GM12878 (cell line): ENCODE measurements at regions not wholly inside any gene's neighbourhood (a gene's known extent, or its start where the extent isn't known, plus 50 kb on each side); places are given as distances from the start of the nearest gene placed in this dataset.

Experiments
- ATAC-seq: fragments of 200-7000 bp; cut with Tn5 transposase; 3 replicates; pipeline ENCODE4 v1.9.1; 2020; ENCODE audit warnings: mild to moderate bottlenecking, moderate library complexity
- BruUV-seq: library from RNA; stranded (reverse); fragments of 400-500 nt; replicated peaks from 2 replicates; lab custom pipeline; 2021; lab: Mats Ljungman, UMichigan
- CTCF ChIA-PET: fragments of 300-600 bp; sonication (Branson Sonifier 250); formaldehyde crosslinking; extraction: SDS; loops from one replicate; lab custom pipeline; 2021; ENCODE audit warnings: inconsistent platforms; lab: Yijun Ruan, JAX
- POLR2A ChIA-PET: fragments of 350-600 bp; formaldehyde crosslinking; extraction: SDS; loops from one replicate; lab custom pipeline; 2021; ENCODE audit warnings: inconsistent platforms; lab: Charles Lee
- RAD21 ChIA-PET: fragments of 300-600 bp; sonication (Branson Sonifier 250); formaldehyde crosslinking; loops from one replicate; lab custom pipeline; 2023; ENCODE audit warnings: antibody characterized with exemption; ENCODE audit not compliant: unreplicated experiment; lab: Charles Lee
- SMC1A ChIA-PET: fragments of 300-600 bp; sonication (Branson Sonifier 250); formaldehyde crosslinking; loops from one replicate; lab custom pipeline; 2023; ENCODE audit not compliant: unreplicated experiment, uncharacterized antibody; lab: Charles Lee
- DNase-seq: peaks from one replicate; pipeline ENCODE4 v3.0.0-alpha.2; 2011; ENCODE audit warnings: low read depth, low spot score
- FAIRE-seq: peaks from 3 replicates; lab custom pipeline; 2011; peaks lifted over from hg19 to GRCh38; lab: Jason Lieb, UNC
- H2AFZ ChIP-seq: 2 replicates; pipeline ENCODE4 v1.6.0; 2011; ENCODE audit warnings: low read depth, low read length, control low read depth; ENCODE audit not compliant: control insufficient read depth
- H3K27ac ChIP-seq: 2 replicates; pipeline ENCODE4 v1.5.1; 2011; ENCODE audit warnings: control low read depth; ENCODE audit not compliant: control insufficient read depth, insufficient read depth
- H3K27me3 ChIP-seq, 2 experiments: replicated peaks in 1 of 2; 2 replicates each; pipeline versions ENCODE4 v1.6.0 to v1.6.1; 2011; ENCODE audit warnings: low read length in 1 of 2; ENCODE audit not compliant: control insufficient read depth in 2 of 2, insufficient read depth in 2 of 2
- H3K36me3 ChIP-seq, 2 experiments: 2 replicates each; pipeline ENCODE4 v1.5.1; 2011; ENCODE audit warnings: low read length in 1 of 2; ENCODE audit not compliant: control insufficient read depth in 2 of 2, insufficient read depth in 2 of 2
- H3K4me1 ChIP-seq: 2 replicates; pipeline ENCODE4 v1.6.1; 2011; ENCODE audit warnings: mild to moderate bottlenecking, low read length, moderate library complexity, mixed read lengths; ENCODE audit not compliant: control insufficient read depth, insufficient read depth
- H3K4me2 ChIP-seq: 2 replicates; pipeline ENCODE4 v1.6.0; 2011; ENCODE audit warnings: control low read depth; ENCODE audit not compliant: control insufficient read depth, insufficient read depth
- H3K4me3 ChIP-seq: fragments of 200-600 bp; sonication (generic); 2 replicates; pipeline ENCODE4 v1.5.1; 2016
- H3K79me2 ChIP-seq: 2 replicates; pipeline ENCODE4 v1.6.0; 2011; ENCODE audit warnings: low read length; ENCODE audit not compliant: control insufficient read depth, insufficient read depth
- H3K9ac ChIP-seq: 2 replicates; pipeline ENCODE4 v1.8.0; 2011; ENCODE audit warnings: low read length, control low read depth, mixed read lengths; ENCODE audit not compliant: control insufficient read depth, insufficient read depth
- H3K9me3 ChIP-seq: replicated peaks from 3 replicates; pipeline ENCODE4 v1.5.1; 2011; ENCODE audit warnings: mild to moderate bottlenecking, low read length; ENCODE audit not compliant: control insufficient read depth, insufficient read depth
- H4K20me1 ChIP-seq: 2 replicates; pipeline ENCODE4 v1.6.0; 2011; ENCODE audit not compliant: control insufficient read depth, insufficient read depth
- BMI1 ChIP-seq: fragments of 450-650 bp; IDR thresholded peaks from 2 replicates; pipeline ENCODE4 v1.6.1; 2016; ENCODE audit warnings: mild to moderate bottlenecking, moderate library complexity, borderline replicate concordance
- GABPA ChIP-seq: IDR thresholded peaks from 2 replicates; pipeline ENCODE4 v1.6.1; 2014; ENCODE audit warnings: antibody characterized with exemption, low read depth, mild to moderate bottlenecking, inconsistent platforms
- HDAC2 ChIP-seq: fragments of 200-600 bp; sonication (generic); IDR thresholded peaks from 2 replicates; pipeline ENCODE4 v1.6.1; 2017
- LARP7 ChIP-seq: fragments of 450-650 bp; IDR thresholded peaks from 2 replicates; pipeline ENCODE4 v1.6.1; 2017; ENCODE audit warnings: mild to moderate bottlenecking
- PAX8 ChIP-seq: fragments of 450-650 bp; IDR thresholded peaks from 2 replicates; pipeline ENCODE4 v1.6.1; 2017; ENCODE audit warnings: mild to moderate bottlenecking, moderate library complexity
- POLR2AphosphoS5 ChIP-seq: IDR thresholded peaks from 2 replicates; pipeline ENCODE4 v1.6.1; 2011; ENCODE audit warnings: mild to moderate bottlenecking, low read length, inconsistent platforms
- SMARCA5 ChIP-seq: fragments of 450-650 bp; IDR thresholded peaks from 2 replicates; pipeline ENCODE4 v1.6.1; 2017; ENCODE audit warnings: mild to moderate bottlenecking
- TARDBP ChIP-seq: IDR thresholded peaks from 2 replicates; pipeline ENCODE4 v1.6.1; 2016; ENCODE audit warnings: borderline replicate concordance
- WGBS: methylation state at CpG from one replicate; pipeline ENCODE4 v1.1.6; 2016; ENCODE audit warnings: low lambda C conversion rate; ENCODE audit not compliant: insufficient replicate concordance, insufficient coverage; ENCODE audit errors: missing lambda C conversion rate; 5-methylcytosine and 5-hydroxymethylcytosine counted together
- in situ Hi-C: fragments of 300-500 bp; cut with MboI; formaldehyde crosslinking; loops from 9 replicates; pipeline ENCODE4 v1.14.3; 2018; ENCODE audit warnings: mixed read lengths
- intact Hi-C: fragments of 100-400 bp; cut with micrococcal nuclease; formaldehyde crosslinking; loops from one replicate; pipeline ENCODE4 v1.14.2; 2022; ENCODE audit not compliant: unreplicated experiment
- TF ChIP-seq, protein P1 (sequence below): fragments of 450-650 bp; IDR thresholded peaks from 2 replicates; pipeline ENCODE4 v1.6.1; 2014; ENCODE audit warnings: mild to moderate bottlenecking
- TF ChIP-seq, protein P2 (sequence below): fragments of 450-650 bp; formaldehyde crosslinking; IDR thresholded peaks from 2 replicates; pipeline ENCODE4 v1.5.0; 2022; ENCODE audit warnings: mild to moderate bottlenecking, missing genetic modification characterization

DNA sequence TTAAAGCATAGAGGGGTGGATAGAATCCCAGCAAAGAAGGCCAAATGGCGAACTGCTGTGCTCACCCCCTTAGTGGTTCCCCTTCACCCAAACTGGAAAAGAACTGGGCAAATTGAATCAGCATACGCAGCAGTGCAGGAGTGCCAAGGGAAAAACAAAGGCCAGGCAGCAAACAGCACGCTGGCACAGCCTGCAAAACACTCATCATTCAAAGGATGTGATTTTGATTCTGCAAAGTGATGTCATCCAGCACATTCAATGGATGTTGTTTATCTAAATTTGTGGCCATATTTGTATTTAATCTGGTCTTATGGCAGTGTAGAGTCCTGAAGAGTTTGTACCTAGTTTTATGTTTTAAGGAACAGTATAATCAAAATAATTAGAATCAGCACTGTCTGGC lies 71.8 kb upstream of the ECE1 start (continued):
- TF ChIP-seq, protein P1, sequence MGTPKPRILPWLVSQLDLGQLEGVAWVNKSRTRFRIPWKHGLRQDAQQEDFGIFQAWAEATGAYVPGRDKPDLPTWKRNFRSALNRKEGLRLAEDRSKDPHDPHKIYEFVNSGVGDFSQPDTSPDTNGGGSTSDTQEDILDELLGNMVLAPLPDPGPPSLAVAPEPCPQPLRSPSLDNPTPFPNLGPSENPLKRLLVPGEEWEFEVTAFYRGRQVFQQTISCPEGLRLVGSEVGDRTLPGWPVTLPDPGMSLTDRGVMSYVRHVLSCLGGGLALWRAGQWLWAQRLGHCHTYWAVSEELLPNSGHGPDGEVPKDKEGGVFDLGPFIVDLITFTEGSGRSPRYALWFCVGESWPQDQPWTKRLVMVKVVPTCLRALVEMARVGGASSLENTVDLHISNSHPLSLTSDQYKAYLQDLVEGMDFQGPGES: no peak

DNA sequence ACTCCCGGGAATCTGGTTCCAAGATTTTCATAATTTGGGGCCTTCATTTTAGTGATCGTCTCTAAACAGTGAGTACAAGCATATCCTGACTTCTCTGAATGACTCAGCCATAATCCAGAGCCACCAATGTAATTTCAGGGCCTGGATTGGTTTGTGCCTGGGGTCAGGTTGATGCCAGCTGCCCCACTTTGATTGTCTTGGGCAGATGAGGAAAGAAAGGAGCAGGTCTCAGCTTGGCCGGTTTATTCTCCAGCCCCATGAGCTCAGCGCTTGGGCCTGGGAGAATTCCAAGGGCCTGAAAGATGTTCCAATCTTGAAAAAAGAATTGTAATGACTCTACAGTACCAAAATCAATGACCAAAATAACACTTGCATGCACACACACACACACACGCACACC lies 71.2 kb upstream of the ECE1 start:
- Histone ChIP-seq H3K4me2 (no peak overlapping the region), H3K4me3 (no peak overlapping the region), H3K9me3 (no peaks in the 10 kb centered on the region), H3K27me3 (no peaks in the 10 kb centered on the region; a peak in 1 of 4 replicates), H2AFZ (no peak overlapping the region), H3K4me1 (no peaks in the 10 kb centered on the region), H3K27ac (no peak overlapping the region), H3K9ac (no peak overlapping the region), H3K79me2 (no peaks in the 10 kb centered on the region), H3K36me3 (no peaks in the 10 kb centered on the region), H4K20me1 (no peaks in the 10 kb centered on the region)
- no TSS peak for BruUV-seq
- ChIA-PET RAD21 (interaction anchor here (0.6 to 1.2 kb wide), 2 partner anchors 64 to 144 kb away, joined by 3 read pairs; no protein-coding TSS in a partner anchor), POLR2A (no interaction called here), SMC1A (interaction anchor here (1.4 to 1.5 kb wide), 3 partner anchors 9 to 130 kb away, joined by 3 to 4 read pairs (median 3); no protein-coding TSS in a partner anchor), CTCF (interaction anchor here (0.6 to 1.5 kb wide), 4 partner anchors 73 to 107 kb away, joined by 3 to 7 read pairs (median 4); no protein-coding TSS in a partner anchor)
- in situ Hi-C loops: no loop called here
- no peak for TF ChIP-seq SMARCA5
- TF ChIP-seq POLR2AphosphoS5: no peak
- TF ChIP-seq PAX8: no peak
- TF ChIP-seq HDAC2: no peak
- no peak for TF ChIP-seq BMI1
- no peak for TF ChIP-seq TARDBP
- TF ChIP-seq GABPA: no peak
- TF ChIP-seq, protein P2, sequence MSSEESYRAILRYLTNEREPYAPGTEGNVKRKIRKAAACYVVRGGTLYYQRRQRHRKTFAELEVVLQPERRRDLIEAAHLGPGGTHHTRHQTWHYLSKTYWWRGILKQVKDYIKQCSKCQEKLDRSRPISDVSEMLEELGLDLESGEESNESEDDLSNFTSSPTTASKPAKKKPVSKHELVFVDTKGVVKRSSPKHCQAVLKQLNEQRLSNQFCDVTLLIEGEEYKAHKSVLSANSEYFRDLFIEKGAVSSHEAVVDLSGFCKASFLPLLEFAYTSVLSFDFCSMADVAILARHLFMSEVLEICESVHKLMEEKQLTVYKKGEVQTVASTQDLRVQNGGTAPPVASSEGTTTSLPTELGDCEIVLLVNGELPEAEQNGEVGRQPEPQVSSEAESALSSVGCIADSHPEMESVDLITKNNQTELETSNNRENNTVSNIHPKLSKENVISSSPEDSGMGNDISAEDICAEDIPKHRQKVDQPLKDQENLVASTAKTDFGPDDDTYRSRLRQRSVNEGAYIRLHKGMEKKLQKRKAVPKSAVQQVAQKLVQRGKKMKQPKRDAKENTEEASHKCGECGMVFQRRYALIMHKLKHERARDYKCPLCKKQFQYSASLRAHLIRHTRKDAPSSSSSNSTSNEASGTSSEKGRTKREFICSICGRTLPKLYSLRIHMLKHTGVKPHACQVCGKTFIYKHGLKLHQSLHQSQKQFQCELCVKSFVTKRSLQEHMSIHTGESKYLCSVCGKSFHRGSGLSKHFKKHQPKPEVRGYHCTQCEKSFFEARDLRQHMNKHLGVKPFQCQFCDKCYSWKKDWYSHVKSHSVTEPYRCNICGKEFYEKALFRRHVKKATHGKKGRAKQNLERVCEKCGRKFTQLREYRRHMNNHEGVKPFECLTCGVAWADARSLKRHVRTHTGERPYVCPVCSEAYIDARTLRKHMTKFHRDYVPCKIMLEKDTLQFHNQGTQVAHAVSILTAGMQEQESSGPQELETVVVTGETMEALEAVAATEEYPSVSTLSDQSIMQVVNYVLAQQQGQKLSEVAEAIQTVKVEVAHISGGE (CRISPR knock-in tag): no peak
- no peak for TF ChIP-seq LARP7
- intact Hi-C loops: no loop called here
- DNase-seq (no peak), ATAC-seq (no peak), FAIRE-seq (no peak)
- WGBS: 53% methylated on average over 5 of the region's 5 CpGs
